GM23338 (cell line): ENCODE measurements at regions not wholly inside any gene's neighbourhood (a gene's known extent, or its start where the extent isn't known, plus 50 kb on each side); places are given as distances from the start of the nearest gene placed in this dataset.

Experiments
- CREB1 ChIP-seq: fragments of 250-450 bp; sonication (Bioruptor Pico); IDR thresholded peaks from 2 replicates; pipeline ENCODE4 v1.5.0; 2020; ENCODE audit warnings: low read depth, mild to moderate bottlenecking, moderate library complexity
- EZH2 ChIP-seq: fragments of 200-600 bp; sonication (generic); IDR thresholded peaks from one replicate; pipeline ENCODE4 v1.8.0; 2017; ENCODE audit warnings: antibody characterized with exemption, mild to moderate bottlenecking, low read depth; ENCODE audit not compliant: unreplicated experiment
- JUNB ChIP-seq: IDR thresholded peaks from one replicate; pipeline ENCODE4 v1.6.1; 2016; ENCODE audit warnings: antibody characterized with exemption; ENCODE audit not compliant: unreplicated experiment
- NANOG ChIP-seq: IDR thresholded peaks from 2 replicates; pipeline ENCODE4 v1.6.1; 2016; ENCODE audit warnings: antibody characterized with exemption, borderline replicate concordance
- POLR2AphosphoS5 ChIP-seq: IDR thresholded peaks from 2 replicates; pipeline ENCODE4 v1.6.1; 2016; ENCODE audit warnings: antibody characterized with exemption, low read depth
- TF ChIP-seq, protein P1 (sequence below), 2 experiments: fragments of 200-600 bp in 1 of 2; sonication (generic) in 1 of 2; conservative IDR thresholded peaks; 2 replicates each; pipeline versions ENCODE4 v1.5.1 to v1.6.1; 2016 to 2017; ENCODE audit warnings: antibody characterized with exemption in 2 of 2, low read depth in 2 of 2, mild to moderate bottlenecking in 2 of 2, moderate library complexity in 1 of 2
- TF ChIP-seq, protein P2 (sequence below): IDR thresholded peaks from one replicate; pipeline ENCODE4 v1.6.1; 2018; ENCODE audit warnings: antibody characterized with exemption; ENCODE audit not compliant: unreplicated experiment

DNA sequence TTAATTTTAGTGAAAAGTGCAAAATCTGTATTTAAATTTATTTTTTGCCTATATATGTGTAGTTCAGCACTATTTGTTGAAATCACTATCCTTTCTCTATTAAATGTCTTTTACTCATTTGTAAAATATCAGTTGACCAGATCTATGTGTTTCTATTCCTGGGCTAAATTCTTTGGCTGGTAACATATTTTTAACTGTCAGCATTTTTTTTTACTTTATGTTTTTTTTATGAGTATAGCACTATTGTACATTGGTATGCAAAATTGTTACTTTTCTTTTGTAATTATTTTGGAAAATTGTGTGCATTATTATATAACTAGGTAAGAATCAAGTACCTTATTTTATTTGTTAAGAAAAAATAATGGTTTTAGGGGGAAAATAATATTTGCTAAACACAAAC is 582.8 kb upstream of the ADGRB3 start:
- TF ChIP-seq, protein P1, sequence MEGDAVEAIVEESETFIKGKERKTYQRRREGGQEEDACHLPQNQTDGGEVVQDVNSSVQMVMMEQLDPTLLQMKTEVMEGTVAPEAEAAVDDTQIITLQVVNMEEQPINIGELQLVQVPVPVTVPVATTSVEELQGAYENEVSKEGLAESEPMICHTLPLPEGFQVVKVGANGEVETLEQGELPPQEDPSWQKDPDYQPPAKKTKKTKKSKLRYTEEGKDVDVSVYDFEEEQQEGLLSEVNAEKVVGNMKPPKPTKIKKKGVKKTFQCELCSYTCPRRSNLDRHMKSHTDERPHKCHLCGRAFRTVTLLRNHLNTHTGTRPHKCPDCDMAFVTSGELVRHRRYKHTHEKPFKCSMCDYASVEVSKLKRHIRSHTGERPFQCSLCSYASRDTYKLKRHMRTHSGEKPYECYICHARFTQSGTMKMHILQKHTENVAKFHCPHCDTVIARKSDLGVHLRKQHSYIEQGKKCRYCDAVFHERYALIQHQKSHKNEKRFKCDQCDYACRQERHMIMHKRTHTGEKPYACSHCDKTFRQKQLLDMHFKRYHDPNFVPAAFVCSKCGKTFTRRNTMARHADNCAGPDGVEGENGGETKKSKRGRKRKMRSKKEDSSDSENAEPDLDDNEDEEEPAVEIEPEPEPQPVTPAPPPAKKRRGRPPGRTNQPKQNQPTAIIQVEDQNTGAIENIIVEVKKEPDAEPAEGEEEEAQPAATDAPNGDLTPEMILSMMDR (conservative IDR thresholded peaks at IDR 0.05; ENCODE audit: low read depth in 2 of 2): no peak
- TF ChIP-seq EZH2 (no peak), NANOG (no peak), POLR2AphosphoS5 (no peak), CREB1 (no peak), JUNB (no peak)
- TF ChIP-seq, protein P2, sequence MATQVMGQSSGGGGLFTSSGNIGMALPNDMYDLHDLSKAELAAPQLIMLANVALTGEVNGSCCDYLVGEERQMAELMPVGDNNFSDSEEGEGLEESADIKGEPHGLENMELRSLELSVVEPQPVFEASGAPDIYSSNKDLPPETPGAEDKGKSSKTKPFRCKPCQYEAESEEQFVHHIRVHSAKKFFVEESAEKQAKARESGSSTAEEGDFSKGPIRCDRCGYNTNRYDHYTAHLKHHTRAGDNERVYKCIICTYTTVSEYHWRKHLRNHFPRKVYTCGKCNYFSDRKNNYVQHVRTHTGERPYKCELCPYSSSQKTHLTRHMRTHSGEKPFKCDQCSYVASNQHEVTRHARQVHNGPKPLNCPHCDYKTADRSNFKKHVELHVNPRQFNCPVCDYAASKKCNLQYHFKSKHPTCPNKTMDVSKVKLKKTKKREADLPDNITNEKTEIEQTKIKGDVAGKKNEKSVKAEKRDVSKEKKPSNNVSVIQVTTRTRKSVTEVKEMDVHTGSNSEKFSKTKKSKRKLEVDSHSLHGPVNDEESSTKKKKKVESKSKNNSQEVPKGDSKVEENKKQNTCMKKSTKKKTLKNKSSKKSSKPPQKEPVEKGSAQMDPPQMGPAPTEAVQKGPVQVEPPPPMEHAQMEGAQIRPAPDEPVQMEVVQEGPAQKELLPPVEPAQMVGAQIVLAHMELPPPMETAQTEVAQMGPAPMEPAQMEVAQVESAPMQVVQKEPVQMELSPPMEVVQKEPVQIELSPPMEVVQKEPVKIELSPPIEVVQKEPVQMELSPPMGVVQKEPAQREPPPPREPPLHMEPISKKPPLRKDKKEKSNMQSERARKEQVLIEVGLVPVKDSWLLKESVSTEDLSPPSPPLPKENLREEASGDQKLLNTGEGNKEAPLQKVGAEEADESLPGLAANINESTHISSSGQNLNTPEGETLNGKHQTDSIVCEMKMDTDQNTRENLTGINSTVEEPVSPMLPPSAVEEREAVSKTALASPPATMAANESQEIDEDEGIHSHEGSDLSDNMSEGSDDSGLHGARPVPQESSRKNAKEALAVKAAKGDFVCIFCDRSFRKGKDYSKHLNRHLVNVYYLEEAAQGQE: no peak
